ENCODE measurements at regions not wholly inside any gene's neighbourhood (a gene's known extent, or its start where the extent isn't known, plus 50 kb on each side); places are given as distances from the start of the nearest gene placed in this dataset.

GRCh38 chr12:102757882-102758226, 159.2 kb downstream of the PAH start:
- ChIA-PET CTCF (ENCODE audit: partially characterized antibody) (interaction anchor here (1.1 to 1.5 kb wide), 3 partner anchors 11 to 56 kb away, joined by 3 to 9 read pairs (median 5); no protein-coding TSS in a partner anchor), POLR2A (ENCODE audit: partially characterized antibody) (no interaction called here)
- Histone ChIP-seq H3K23me2 (ENCODE audit: low read depth, low read length) (no peaks in the 10 kb centered on the region), H2AK5ac (ENCODE audit: low read depth, low read length) (no peak overlapping the region), H2AFZ (ENCODE audit: low read length) (no peak overlapping the region), H4K20me1 (replicated peaks in 1 of 2; ENCODE audit: control insufficient read depth in 1 of 2, insufficient read depth in 2 of 2, low read length in 2 of 2) (no peaks in the 10 kb centered on the region), H3K27me3 (replicated peaks in 1 of 4; ENCODE audit: control insufficient read depth in 3 of 4, extremely low read depth in 1 of 4, insufficient read depth in 3 of 4, low read length in 3 of 4) (no peaks in the 10 kb centered on the region), H3K79me1 (ENCODE audit: low read depth, low read length) (no peaks in the 10 kb centered on the region), H2BK15ac (ENCODE audit: low read length) (no peak overlapping the region), H3K9ac (replicated peaks in 1 of 4; ENCODE audit: extremely low read depth in 1 of 4, low read depth in 3 of 4, low read length in 3 of 4) (no peak overlapping the region), H4K8ac (ENCODE audit: extremely low read depth, insufficient read depth, low read length) (no peak overlapping the region), H3K18ac (ENCODE audit: extremely low read depth, low read length) (no peak overlapping the region), H4K91ac (replicated peaks; ENCODE audit: insufficient read length, low read length) (no peak overlapping the region), H2BK20ac (ENCODE audit: low read length) (no peak overlapping the region), H2BK120ac (replicated peaks; ENCODE audit: low read depth, low read length) (no peak overlapping the region), H4K5ac (ENCODE audit: insufficient read length, low read depth, low read length) (no peak overlapping the region), H3K4me2 (ENCODE audit: insufficient read depth in 1 of 2, low read depth in 2 of 2, low read length in 2 of 2) (no peak overlapping the region), H3K56ac (replicated peaks; ENCODE audit: insufficient read length, low read depth, low read length) (no peak overlapping the region), H2BK12ac (ENCODE audit: low read depth, low read length) (no peak overlapping the region), H3K4ac (replicated peaks; ENCODE audit: insufficient read length, low read depth, low read length) (no peak overlapping the region), H3K79me2 (ENCODE audit: control insufficient read depth in 1 of 2, insufficient read depth in 2 of 2, low read length in 2 of 2) (no peaks in the 10 kb centered on the region), H3K14ac (ENCODE audit: insufficient read length) (no peak overlapping the region), H2BK5ac (ENCODE audit: low read depth, low read length) (no peak overlapping the region), H3K23ac (ENCODE audit: insufficient read length) (no peak overlapping the region), H3K4me1 (replicated peaks in 1 of 4; ENCODE audit: control insufficient read depth in 3 of 4, insufficient read depth in 4 of 4, low read length in 3 of 4) (no peaks in the 10 kb centered on the region), H3K4me3 (ENCODE audit: extremely low read depth in 1 of 4, insufficient read depth in 2 of 4, low read depth in 3 of 4, low read length in 4 of 4) (no peak overlapping the region), H3K9me3 (ENCODE audit: insufficient read depth in 2 of 2, low read depth in 1 of 2, low read length in 1 of 2) (no peaks in the 10 kb centered on the region), H3K27ac (ENCODE audit: low read depth, low read length) (no peak overlapping the region), H3K36me3 (ENCODE audit: control insufficient read depth in 2 of 4, insufficient read depth in 4 of 4, low read length in 3 of 4) (no peaks in the 10 kb centered on the region)
- no peak for DNase-seq (ENCODE audit: low read depth in 1 of 2, low spot score in 2 of 2)
- FAIRE-seq = no peak
- WGBS, 2 experiments (ENCODE audit: extremely low coverage in 1 of 2, insufficient coverage in 1 of 2, insufficient read length in 1 of 2, insufficient replicate concordance in 2 of 2, low coverage in 1 of 2, low lambda C conversion rate in 2 of 2, missing lambda C conversion rate in 1 of 2) = 95% methylated on average over 1 of the region's 1 CpG; no CpG with 5 or more reads in 1 of the 2 experiments
- TF ChIP-seq CTBP2 (IDR thresholded peaks at IDR 0.05; ENCODE audit: borderline replicate concordance, insufficient read depth, insufficient read length, low read length) (no peak), ATF2 (IDR thresholded peaks at IDR 0.05; ENCODE audit: low read length) (no peak), JUN (IDR thresholded peaks at IDR 0.05; ENCODE audit: low read depth, low read length) (no peak), SP1 (IDR thresholded peaks at IDR 0.05; ENCODE audit: low read depth, low read length) (no peak), JUND (IDR thresholded peaks at IDR 0.05; ENCODE audit: low read length) (no peak), SUZ12 (IDR thresholded peaks at IDR 0.05; ENCODE audit: low read length) (no peak), RAD21 (IDR thresholded peaks at IDR 0.05 in 1 of 2, conservative IDR thresholded peaks at IDR 0.05 in 1 of 2; ENCODE audit: low read depth in 2 of 2, low read length in 2 of 2) (no peak), SP4 (IDR thresholded peaks at IDR 0.05; ENCODE audit: low read length) (no peak), TAF1 (IDR thresholded peaks at IDR 0.05; ENCODE audit: low read depth, low read length) (no peak), RFX5 (IDR thresholded peaks at IDR 0.05; ENCODE audit: borderline replicate concordance, low read depth, low read length) (no peak), POU5F1 (IDR thresholded peaks at IDR 0.05; ENCODE audit: low read depth, low read length) (no peak), FOSL1 (IDR thresholded peaks at IDR 0.05; ENCODE audit: insufficient read depth, low read depth, low read length) (no peak), ZNF274 (IDR thresholded peaks at IDR 0.05; ENCODE audit: borderline replicate concordance, extremely low read depth, low read length) (no peak), CBX8 (IDR thresholded peaks at IDR 0.05; ENCODE audit: borderline replicate concordance, low read depth, low read length) (no peak)

All from H1 (cell line).